Naive thymus-derived CD8-positive, alpha-beta T cell (primary cell): ENCODE measurements at regions not wholly inside any gene's neighbourhood (a gene's known extent, or its start where the extent isn't known, plus 50 kb on each side); places are given as distances from the start of the nearest gene placed in this dataset.
"Not testable (repeated sequence)": the region's sequence is repeated elsewhere in the genome, so short reads cannot be mapped to it uniquely, and the experiment has no call there.

ENCODE experiments used
- ATAC-seq, 2 donors: fragments of 150-1000 bp; cut with Tn5 transposase in 1 of 2; sonication (Bioruptor Pico), chemical (Tn5 transposase) in 1 of 2; 1 replicate in 1 of 2; 2 replicates in 1 of 2; pipeline ENCODE4 v1.10.0; 2021; ENCODE audit warnings: mild to moderate bottlenecking in 2 of 2, moderate library complexity in 2 of 2
- POLR2A ChIA-PET: fragments of 350-600 bp; sonication (Branson Sonifier 250); formaldehyde crosslinking; loops from one replicate; lab custom pipeline; 2021; ENCODE audit warnings: antibody characterized with exemption; lab: Charles Lee
- DNase-seq, 10 donors: peaks; one replicate each; pipeline versions ENCODE4 v3.0.0 to v3.0.0-alpha.2; 2020 to 2022
- H3K27ac Mint-ChIP-seq, 10 donors: one replicate each; pipeline ENCODE4 v1.8.0; 2020 to 2022; ENCODE audit warnings: mild to moderate bottlenecking in 10 of 10, mixed read lengths in 10 of 10, moderate library complexity in 4 of 10, inconsistent platforms in 1 of 10
- H3K27me3 Mint-ChIP-seq, 5 donors: one replicate each; pipeline ENCODE4 v1.8.0; 2021 to 2022; ENCODE audit warnings: mixed read lengths in 5 of 5
- H3K36me3 Mint-ChIP-seq, 3 donors: one replicate each; pipeline ENCODE4 v1.8.0; 2020 to 2022; ENCODE audit warnings: mixed read lengths in 3 of 3, mild to moderate bottlenecking in 2 of 3, inconsistent platforms in 1 of 3
- H3K4me1 Mint-ChIP-seq, 4 donors: one replicate each; pipeline ENCODE4 v1.8.0; 2021 to 2022; ENCODE audit warnings: mixed read lengths in 4 of 4
- H3K4me3 Mint-ChIP-seq, 10 donors: one replicate each; pipeline ENCODE4 v1.8.0; 2020 to 2022; ENCODE audit warnings: mild to moderate bottlenecking in 10 of 10, mixed read lengths in 10 of 10, moderate library complexity in 6 of 10, inconsistent platforms in 1 of 10
- H3K9me3 Mint-ChIP-seq, 9 donors: one replicate each; pipeline ENCODE4 v1.8.0; 2020 to 2022; ENCODE audit warnings: mixed read lengths in 9 of 9, mild to moderate bottlenecking in 3 of 9, inconsistent platforms in 1 of 9, moderate library complexity in 1 of 9

GRCh38 chr15:39031596-39031995 is 467.0 kb upstream of the RASGRP1 start:
- Mint-ChIP-seq H3K9me3 (peaks cover 0 to 2% (median 0%) of the 10 kb centered on the region in 9 donors), H3K27ac (no peak overlapping the region), H3K4me3 (no peak overlapping the region), H3K4me1 (no peaks in the 10 kb centered on the region), H3K27me3 (peaks cover 0 to 9% (median 4%) of the 10 kb centered on the region in 5 donors), H3K36me3 (no peaks in the 10 kb centered on the region)
- DNase-seq (no peak), ATAC-seq (no peak)
- POLR2A ChIA-PET = no interaction called here

DNA sequence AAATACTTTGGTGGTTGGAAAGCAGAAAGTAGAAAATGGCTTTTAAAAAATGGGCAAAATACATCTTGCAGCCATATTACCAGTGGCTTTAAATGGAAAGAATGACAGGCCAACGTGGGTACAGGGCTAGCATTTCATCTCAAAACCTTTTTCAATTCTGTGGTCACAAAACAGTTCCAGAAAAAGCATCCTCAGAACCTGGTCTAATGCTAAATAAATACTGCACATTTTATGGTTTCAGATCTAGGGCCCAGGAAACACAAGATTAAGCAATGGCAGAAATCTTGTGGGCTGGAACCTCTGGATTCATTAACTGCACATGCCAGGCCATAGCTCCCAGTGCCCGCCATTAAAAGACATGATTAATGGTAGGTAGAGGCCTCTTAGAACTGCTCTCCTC is 470.2 kb upstream of the RASGRP1 start:
- peaks cover 2 to 20% (median 10%) of the 10 kb centered on the region in 5 donors for H3K27me3 Mint-ChIP-seq
- DNase-seq (no peak), ATAC-seq (no peak)
- peaks cover 0 to 3% (median 0%) of the 10 kb centered on the region in 9 donors for H3K9me3 Mint-ChIP-seq
- POLR2A ChIA-PET = no interaction called here
- no peak overlapping the region for H3K27ac Mint-ChIP-seq
- H3K4me3 Mint-ChIP-seq = no peak overlapping the region
- no peaks in the 10 kb centered on the region for H3K4me1 Mint-ChIP-seq
- H3K36me3 Mint-ChIP-seq = no peaks in the 10 kb centered on the region

DNA sequence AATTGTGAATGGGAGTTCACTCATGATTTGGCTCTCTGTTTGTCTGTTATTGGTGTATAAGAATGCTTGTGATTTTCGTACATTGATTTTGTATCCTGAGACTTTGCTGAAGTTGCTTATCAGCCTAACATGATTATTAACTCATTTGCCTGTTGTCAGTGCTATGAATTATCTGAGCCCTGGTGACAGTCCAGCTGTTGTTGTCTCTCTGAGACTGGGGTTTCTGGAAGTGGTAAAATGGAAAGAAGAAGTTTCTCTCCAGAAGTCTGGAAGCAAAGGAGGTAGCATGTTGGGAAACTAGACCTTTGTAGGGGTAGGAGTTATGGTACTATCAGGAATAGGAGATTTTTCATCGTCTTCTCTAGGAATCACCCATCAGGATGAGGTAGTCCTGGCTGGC is 473.0 kb upstream of the RASGRP1 start:
- POLR2A ChIA-PET, DNase-seq, H3K9me3 Mint-ChIP-seq, H3K4me3 Mint-ChIP-seq, H3K4me1 Mint-ChIP-seq, H3K36me3 Mint-ChIP-seq, H3K27ac Mint-ChIP-seq, ATAC-seq: not testable (repeated sequence)
- peaks cover 6 to 40% (median 22%) of the 10 kb centered on the region in 5 donors for H3K27me3 Mint-ChIP-seq

GRCh38 chr15:39040861-39041260 is 476.2 kb upstream of the RASGRP1 start:
- peaks cover 13 to 55% (median 27%) of the 10 kb centered on the region in 5 donors for H3K27me3 Mint-ChIP-seq
- ATAC-seq (no peak), DNase-seq (no peak)
- POLR2A ChIA-PET = no interaction called here
- H3K27ac Mint-ChIP-seq = no peak overlapping the region
- H3K9me3 Mint-ChIP-seq = peaks cover 0 to 7% (median 2%) of the 10 kb centered on the region in 9 donors
- H3K4me3 Mint-ChIP-seq = no peak overlapping the region
- H3K36me3 Mint-ChIP-seq = no peaks in the 10 kb centered on the region
- H3K4me1 Mint-ChIP-seq = no peaks in the 10 kb centered on the region

DNA sequence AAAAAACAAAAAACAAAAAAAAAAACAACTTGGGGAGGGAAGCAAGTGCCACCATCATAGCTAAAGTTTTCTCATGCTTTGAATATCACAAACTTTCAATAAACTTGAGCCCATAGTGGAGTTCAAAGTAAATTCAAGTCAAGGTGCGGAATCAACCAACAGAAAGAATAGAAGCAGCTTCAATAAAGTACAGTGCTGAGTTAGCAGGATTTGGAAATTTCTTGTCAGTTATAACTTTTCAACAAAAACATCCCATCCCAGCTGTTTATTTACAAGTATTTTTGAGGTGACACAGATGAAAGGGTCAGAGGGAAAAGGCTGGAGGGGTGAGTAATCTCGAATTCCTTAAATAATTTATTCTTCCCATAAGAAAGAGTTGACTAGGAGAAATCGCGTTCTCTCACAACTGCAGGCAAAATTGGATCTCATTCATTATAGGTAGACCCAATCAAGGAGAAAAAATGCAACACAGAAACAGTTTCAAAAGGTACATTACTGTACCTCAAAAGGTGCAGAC is 477.4 kb upstream of the RASGRP1 start:
- Mint-ChIP-seq H3K4me3 (no peak overlapping the region), H3K36me3 (no peaks in the 10 kb centered on the region), H3K27ac (no peak overlapping the region), H3K4me1 (no peaks in the 10 kb centered on the region), H3K27me3 (peaks cover 13 to 55% (median 28%) of the 10 kb centered on the region in 5 donors), H3K9me3 (peaks cover 0 to 12% (median 2%) of the 10 kb centered on the region in 9 donors)
- POLR2A ChIA-PET = no interaction called here
- no peak for DNase-seq
- ATAC-seq = no peak

GRCh38 chr15:39051626-39052322 is 487.2 kb upstream of the RASGRP1 start:
- no peaks in the 10 kb centered on the region for H3K4me1 Mint-ChIP-seq
- peaks cover 8 to 26% (median 19%) of the 10 kb centered on the region in 9 donors for H3K9me3 Mint-ChIP-seq
- H3K27ac Mint-ChIP-seq = no peak overlapping the region
- no peak for ATAC-seq
- peaks cover 0 to 14% (median 0%) of the 10 kb centered on the region in 3 donors for H3K36me3 Mint-ChIP-seq
- no peak for DNase-seq
- POLR2A ChIA-PET = no interaction called here
- H3K27me3 Mint-ChIP-seq = peaks cover 0 to 9% (median 8%) of the 10 kb centered on the region in 5 donors
- H3K4me3 Mint-ChIP-seq = no peak overlapping the region

DNA sequence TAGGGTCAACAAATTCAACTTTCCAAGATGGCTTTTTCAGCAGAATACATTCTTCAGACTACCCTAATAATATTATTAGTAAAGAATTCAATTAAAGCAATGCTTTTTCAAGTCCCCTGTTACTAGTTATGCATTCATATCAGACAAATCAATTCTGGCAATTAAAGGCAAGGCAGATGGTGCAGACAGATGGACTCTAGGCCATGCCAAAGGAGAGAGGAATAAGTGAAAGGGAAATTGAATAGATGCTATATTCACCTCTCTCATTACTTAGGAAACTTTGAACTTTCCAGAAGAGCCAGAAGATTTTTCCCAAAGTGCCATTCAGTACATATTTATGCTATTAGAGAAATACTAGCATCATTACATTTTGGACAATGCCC is 487.7 kb upstream of the RASGRP1 start:
- POLR2A ChIA-PET = no interaction called here
- DNase-seq (no peak), ATAC-seq (no peak)
- no peak overlapping the region for H3K27ac Mint-ChIP-seq
- no peaks in the 10 kb centered on the region for H3K4me1 Mint-ChIP-seq
- peaks cover 6 to 26% (median 19%) of the 10 kb centered on the region in 9 donors for H3K9me3 Mint-ChIP-seq
- peaks cover 0 to 14% (median 0%) of the 10 kb centered on the region in 3 donors for H3K36me3 Mint-ChIP-seq
- H3K27me3 Mint-ChIP-seq = peaks cover 0 to 9% (median 8%) of the 10 kb centered on the region in 5 donors
- no peak overlapping the region for H3K4me3 Mint-ChIP-seq

DNA sequence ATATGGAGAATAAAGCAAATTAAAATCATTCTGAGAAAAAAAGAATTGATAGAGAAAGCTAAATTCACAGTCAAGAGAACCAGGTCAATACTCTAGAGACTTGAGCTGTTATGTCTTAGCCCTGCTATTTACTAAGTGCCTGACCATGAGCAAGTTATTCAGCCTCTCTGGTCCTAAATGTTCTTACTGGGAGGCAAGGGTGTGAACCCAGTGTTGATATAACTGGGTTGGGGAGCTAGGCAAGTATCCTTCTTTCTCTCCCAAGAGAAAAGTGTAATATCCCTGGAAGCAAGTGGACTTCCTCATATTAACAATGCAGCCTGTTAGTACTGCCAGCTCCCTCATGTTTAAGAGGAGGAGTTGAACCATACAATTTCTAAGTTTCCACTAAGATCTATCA is 488.9 kb upstream of the RASGRP1 start:
- peaks cover 6 to 26% (median 17%) of the 10 kb centered on the region in 9 donors for H3K9me3 Mint-ChIP-seq
- no peak overlapping the region for H3K4me3 Mint-ChIP-seq
- no peak overlapping the region for H3K27ac Mint-ChIP-seq
- peaks cover 0 to 14% (median 0%) of the 10 kb centered on the region in 3 donors for H3K36me3 Mint-ChIP-seq
- H3K4me1 Mint-ChIP-seq = no peaks in the 10 kb centered on the region
- POLR2A ChIA-PET = no interaction called here
- H3K27me3 Mint-ChIP-seq = peaks cover 0 to 9% (median 8%) of the 10 kb centered on the region in 5 donors
- no peak for DNase-seq
- ATAC-seq = no peak

DNA sequence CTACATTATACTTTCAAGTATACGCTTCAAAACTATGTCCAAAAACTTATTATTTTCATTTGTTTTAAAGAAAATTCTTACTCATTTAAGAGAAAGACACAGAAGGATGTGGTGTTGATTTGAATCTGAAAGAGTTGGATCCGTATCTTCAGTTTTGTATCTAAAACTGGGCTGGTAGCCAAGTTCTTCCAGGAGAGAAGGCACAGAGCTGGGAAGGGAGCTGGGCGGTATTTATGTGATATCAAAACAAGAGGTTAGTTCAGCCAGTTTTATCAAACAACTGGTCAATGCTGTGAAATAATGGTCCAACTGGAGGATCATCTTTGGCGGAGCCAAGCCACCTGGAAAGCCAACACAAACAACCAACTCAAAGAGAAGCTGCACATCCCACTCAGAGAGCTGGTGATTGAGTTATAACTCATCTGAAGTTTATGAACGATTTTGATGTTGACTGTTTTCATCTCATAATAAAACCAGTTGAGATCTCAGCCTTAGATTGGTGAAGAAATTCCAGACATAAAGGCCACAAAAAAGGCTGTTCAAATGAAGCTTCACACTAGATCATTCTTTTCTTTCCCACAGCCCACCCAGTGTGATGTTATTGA is 489.6 kb upstream of the RASGRP1 start:
- ATAC-seq (no peak), DNase-seq (no peak)
- Mint-ChIP-seq H3K4me1 (no peaks in the 10 kb centered on the region), H3K9me3 (peaks cover 0 to 18% (median 12%) of the 10 kb centered on the region in 9 donors), H3K36me3 (peaks cover 0 to 10% (median 0%) of the 10 kb centered on the region in 3 donors), H3K27ac (no peak overlapping the region), H3K27me3 (peaks cover 0 to 9% (median 8%) of the 10 kb centered on the region in 5 donors), H3K4me3 (no peak overlapping the region)
- POLR2A ChIA-PET = no interaction called here

DNA sequence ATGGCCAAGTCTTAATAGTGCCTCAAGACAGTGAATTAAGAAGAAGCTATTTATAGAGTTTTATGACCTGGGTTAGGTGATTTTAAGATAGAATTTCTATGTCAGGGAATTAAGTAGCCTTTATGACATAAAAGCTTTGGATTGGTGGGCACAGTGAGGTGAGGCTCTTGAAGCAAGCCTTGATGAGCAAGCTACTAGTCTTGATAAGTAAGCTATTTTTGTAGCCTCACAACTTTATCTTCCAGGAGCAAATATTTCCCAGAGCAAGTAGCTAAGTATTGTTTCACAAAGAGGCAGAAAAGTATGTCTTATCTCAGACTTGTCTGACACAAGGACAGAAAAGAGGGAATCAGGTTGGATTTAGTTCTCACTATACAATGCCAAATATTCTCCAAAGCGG is 491.7 kb upstream of the RASGRP1 start:
- DNase-seq = no peak
- POLR2A ChIA-PET = no interaction called here
- H3K36me3 Mint-ChIP-seq = no peaks in the 10 kb centered on the region
- H3K4me1 Mint-ChIP-seq = no peaks in the 10 kb centered on the region
- no peak for ATAC-seq
- H3K27ac Mint-ChIP-seq = no peak overlapping the region
- H3K9me3 Mint-ChIP-seq = peaks cover 0 to 3% (median 0%) of the 10 kb centered on the region in 9 donors
- no peak overlapping the region for H3K4me3 Mint-ChIP-seq
- H3K27me3 Mint-ChIP-seq = peaks cover 0 to 9% (median 4%) of the 10 kb centered on the region in 5 donors

- Mint-ChIP-seq H3K9me3 (no peaks in the 10 kb centered on the region), H3K27me3 (peaks cover 5 to 9% (median 6%) of the 10 kb centered on the region in 5 donors), H3K4me3 (no peak overlapping the region), H3K27ac (no peak overlapping the region), H3K36me3 (no peaks in the 10 kb centered on the region), H3K4me1 (no peaks in the 10 kb centered on the region)
- ATAC-seq = no peak
- POLR2A ChIA-PET = no interaction called here
- DNase-seq = no peak
These were observed 493.9 kb upstream of the RASGRP1 start for GRCh38 chr15:39058351-39059131.

DNA sequence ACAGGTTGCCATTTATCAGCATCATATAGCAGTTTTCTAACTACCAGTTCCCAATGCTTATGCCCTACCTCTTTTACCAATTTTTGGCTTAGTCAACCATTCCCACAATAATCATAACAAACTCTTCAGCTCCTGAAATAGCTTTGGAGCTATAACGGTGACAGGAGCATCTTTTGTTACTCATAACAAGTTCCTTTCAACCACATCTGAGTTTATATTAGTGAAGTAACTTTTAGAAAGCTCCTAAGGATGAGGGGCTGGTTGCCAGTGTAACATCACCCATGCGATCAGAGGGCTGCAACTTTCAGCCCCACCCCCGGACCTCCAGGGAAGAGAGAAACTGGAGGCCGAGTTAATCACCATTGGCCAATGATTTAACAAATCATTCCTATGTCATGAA is 495.3 kb upstream of the RASGRP1 start:
- H3K27me3 Mint-ChIP-seq = peaks cover 5 to 13% (median 8%) of the 10 kb centered on the region in 5 donors
- H3K27ac Mint-ChIP-seq = no peak overlapping the region
- H3K4me3 Mint-ChIP-seq = no peak overlapping the region
- H3K9me3 Mint-ChIP-seq = no peaks in the 10 kb centered on the region
- no peaks in the 10 kb centered on the region for H3K4me1 Mint-ChIP-seq
- DNase-seq (no peak), ATAC-seq (no peak)
- no peaks in the 10 kb centered on the region for H3K36me3 Mint-ChIP-seq
- POLR2A ChIA-PET = no interaction called here
